GM23338 (cell line): ENCODE measurements at regions not wholly inside any gene's neighbourhood (a gene's known extent, or its start where the extent isn't known, plus 50 kb on each side); places are given as distances from the start of the nearest gene placed in this dataset.

Experiments used
- ATAC-seq: fragments of 200-7000 bp; cut with Tn5 transposase; 3 replicates; pipeline ENCODE4 v1.9.1; 2020
- DNase-seq: peaks from one replicate; pipeline ENCODE4 v3.0.0-alpha.2; 2015; ENCODE audit warnings: low spot score
- H2AFZ ChIP-seq: fragments of 200-600 bp; sonication (generic); 2 replicates; pipeline ENCODE4 v1.8.0; 2016; ENCODE audit warnings: antibody characterized with exemption, mild to moderate bottlenecking, moderate library complexity
- H3F3A ChIP-seq: fragments of 200-600 bp; sonication (generic); replicated peaks from 2 replicates; pipeline ENCODE4 v1.8.0; 2017; ENCODE audit warnings: antibody characterized with exemption, mixed run types, low read depth
- H3K27ac ChIP-seq: fragments of 200-600 bp; sonication (generic); 2 replicates; pipeline ENCODE4 v1.6.1; 2016; ENCODE audit warnings: low read depth
- H3K27me3 ChIP-seq: fragments of 200-600 bp; sonication (generic); 2 replicates; pipeline ENCODE4 v1.8.0; 2016; ENCODE audit warnings: mild to moderate bottlenecking, mixed run types, moderate library complexity; ENCODE audit not compliant: insufficient read depth
- H3K36me3 ChIP-seq: fragments of 200-600 bp; sonication (generic); 2 replicates; pipeline ENCODE4 v1.8.0; 2016; ENCODE audit warnings: mild to moderate bottlenecking; ENCODE audit not compliant: insufficient read depth
- H3K4me1 ChIP-seq: fragments of 200-600 bp; sonication (generic); 2 replicates; pipeline ENCODE4 v1.8.0; 2016; ENCODE audit warnings: mild to moderate bottlenecking, moderate library complexity; ENCODE audit not compliant: insufficient read depth
- H3K4me2 ChIP-seq: fragments of 200-600 bp; sonication (generic); 2 replicates; pipeline ENCODE4 v1.7.1; 2017; ENCODE audit warnings: mixed run types
- H3K4me3 ChIP-seq: fragments of 200-600 bp; sonication (generic); 2 replicates; pipeline ENCODE4 v1.6.1; 2016; ENCODE audit warnings: mixed run types
- H3K79me2 ChIP-seq: fragments of 200-600 bp; sonication (generic); replicated peaks from 2 replicates; pipeline ENCODE4 v1.8.0; 2017; ENCODE audit warnings: mild to moderate bottlenecking; ENCODE audit not compliant: insufficient read depth
- H3K9me2 ChIP-seq: fragments of 200-600 bp; sonication (generic); 2 replicates; pipeline ENCODE4 v1.8.0; 2017; ENCODE audit not compliant: insufficient read depth
- H4K20me1 ChIP-seq: fragments of 200-600 bp; sonication (generic); replicated peaks from 2 replicates; pipeline ENCODE4 v1.8.0; 2017; ENCODE audit warnings: mild to moderate bottlenecking; ENCODE audit not compliant: insufficient read depth
- H3K27ac Mint-ChIP-seq: 2 replicates; pipeline ENCODE4 v1.8.0; 2020; ENCODE audit warnings: inconsistent platforms, mild to moderate bottlenecking, moderate library complexity, mixed read lengths
- H3K27me3 Mint-ChIP-seq: 3 replicates; pipeline ENCODE4 v1.8.0; 2022; ENCODE audit warnings: low read depth, mild to moderate bottlenecking, moderate library complexity, mixed read lengths, inconsistent platforms; ENCODE audit not compliant: insufficient read depth, poor library complexity
- H3K36me3 Mint-ChIP-seq: 3 replicates; pipeline ENCODE4 v1.8.0; 2021; ENCODE audit warnings: low read depth, mild to moderate bottlenecking, inconsistent platforms, moderate library complexity, mixed read lengths
- H3K4me1 Mint-ChIP-seq: 3 replicates; pipeline ENCODE4 v1.8.0; 2020; ENCODE audit warnings: mild to moderate bottlenecking, inconsistent platforms, mixed read lengths
- H3K4me3 Mint-ChIP-seq: 3 replicates; pipeline ENCODE4 v1.8.0; 2021; ENCODE audit warnings: moderate library complexity, mild to moderate bottlenecking, inconsistent platforms, mixed read lengths
- H3K9me3 Mint-ChIP-seq: 3 replicates; pipeline ENCODE4 v1.8.0; 2020; ENCODE audit warnings: moderate library complexity, mild to moderate bottlenecking, inconsistent platforms, mixed read lengths
- ETS1 ChIP-seq: IDR thresholded peaks from 2 replicates; pipeline ENCODE4 v1.6.1; 2016; ENCODE audit warnings: antibody characterized with exemption
- EZH2phosphoT487 ChIP-seq: fragments of 200-600 bp; sonication (generic); IDR thresholded peaks from one replicate; pipeline ENCODE4 v1.8.1; 2018; ENCODE audit warnings: antibody characterized with exemption; ENCODE audit not compliant: unreplicated experiment
- NANOG ChIP-seq: IDR thresholded peaks from 2 replicates; pipeline ENCODE4 v1.6.1; 2016; ENCODE audit warnings: antibody characterized with exemption, borderline replicate concordance
- REST ChIP-seq: IDR thresholded peaks from one replicate; pipeline ENCODE4 v1.6.1; 2018; ENCODE audit warnings: antibody characterized with exemption; ENCODE audit not compliant: unreplicated experiment
- STAT1 ChIP-seq: IDR thresholded peaks from one replicate; pipeline ENCODE4 v1.6.1; 2016; ENCODE audit warnings: antibody characterized with exemption; ENCODE audit not compliant: unreplicated experiment
- ZNF114 ChIP-seq: fragments of 250-450 bp; sonication (Bioruptor Pico); IDR thresholded peaks from 2 replicates; pipeline ENCODE4 v1.5.0; 2020; ENCODE audit warnings: mild to moderate bottlenecking, moderate library complexity
- ZNF331 ChIP-seq: fragments of 250-450 bp; sonication (Bioruptor Pico); IDR thresholded peaks from 2 replicates; pipeline ENCODE4 v1.5.0; 2020; ENCODE audit warnings: low read depth, mild to moderate bottlenecking, moderate library complexity
- ZNF462 ChIP-seq: fragments of 250-450 bp; sonication (Bioruptor Pico); IDR thresholded peaks from 2 replicates; pipeline ENCODE4 v1.5.0; 2020; ENCODE audit warnings: mild to moderate bottlenecking, moderate library complexity

DNA sequence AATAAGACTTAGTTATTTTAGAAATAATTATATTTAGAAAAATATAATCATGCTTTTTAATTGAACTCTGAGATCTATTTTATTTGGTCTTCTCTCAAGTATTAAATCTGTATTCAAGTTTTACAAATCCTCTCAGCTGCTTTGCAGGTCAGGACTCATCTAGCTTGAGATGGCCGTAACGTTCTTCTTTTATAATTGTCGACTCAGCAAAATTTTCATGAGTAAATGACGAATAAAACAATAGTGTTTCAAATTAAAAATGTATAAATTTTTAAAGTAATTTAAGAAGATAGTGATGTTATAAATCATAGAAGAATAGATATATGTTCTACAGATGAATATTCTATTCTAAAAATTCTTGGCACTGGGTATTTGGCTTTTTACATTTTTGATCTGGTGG is 957.1 kb upstream of the EYS start:
- no peak overlapping the region for H2AFZ ChIP-seq
- no peaks in the 10 kb centered on the region for H3K79me2 ChIP-seq
- H3K27ac Mint-ChIP-seq, result no peak overlapping the region
- peaks cover 6% of the 10 kb centered on the region; the same call in 2 of the 3 replicates for H3K4me1 Mint-ChIP-seq
- DNase-seq (no peak), ATAC-seq (no peak)
- no peaks in the 10 kb centered on the region; the same call in 2 of the 3 replicates for H3K9me3 Mint-ChIP-seq
- no peaks in the 10 kb centered on the region for H4K20me1 ChIP-seq
- H3K4me3 Mint-ChIP-seq, result no peak overlapping the region
- no peaks in the 10 kb centered on the region for H3K27me3 ChIP-seq
- no peak for TF ChIP-seq ZNF462 (CRISPR knock-in tag)
- no peak for TF ChIP-seq NANOG
- TF ChIP-seq ETS1, result no peak
- no peak for TF ChIP-seq ZNF331 (CRISPR knock-in tag)
- TF ChIP-seq EZH2phosphoT487, result no peak
- TF ChIP-seq STAT1, result no peak
- no peak for TF ChIP-seq ZNF114 (CRISPR knock-in tag)
- TF ChIP-seq REST, result no peak
- H3K27ac ChIP-seq, result no peak overlapping the region
- H3K4me1 ChIP-seq, result no peaks in the 10 kb centered on the region
- no peak overlapping the region for H3K4me2 ChIP-seq
- H3K36me3 Mint-ChIP-seq, result no peaks in the 10 kb centered on the region
- no peaks in the 10 kb centered on the region for H3K36me3 ChIP-seq
- no peaks in the 10 kb centered on the region for H3F3A ChIP-seq
- H3K27me3 Mint-ChIP-seq, result peaks cover 3% of the 10 kb centered on the region
- no peaks in the 10 kb centered on the region for H3K9me2 ChIP-seq
- no peak overlapping the region for H3K4me3 ChIP-seq
